Endothelial cell (in vitro differentiated cells): ENCODE measurements at regions not wholly inside any gene's neighbourhood (a gene's known extent, or its start where the extent isn't known, plus 50 kb on each side); places are given as distances from the start of the nearest gene placed in this dataset.

Source experiments
- DNase-seq: peaks from one replicate; pipeline ENCODE4 v3.0.0; 2021; ENCODE audit warnings: low spot score
- H3K27ac Mint-ChIP-seq: one replicate; pipeline ENCODE4 v1.8.0; 2021; ENCODE audit warnings: mixed read lengths, inconsistent platforms; ENCODE audit not compliant: unreplicated experiment
- H3K27me3 Mint-ChIP-seq: one replicate; pipeline ENCODE4 v1.8.0; 2021; ENCODE audit warnings: mild to moderate bottlenecking, moderate library complexity, mixed read lengths, inconsistent platforms; ENCODE audit not compliant: unreplicated experiment
- H3K36me3 Mint-ChIP-seq: one replicate; pipeline ENCODE4 v1.8.0; 2021; ENCODE audit warnings: mild to moderate bottlenecking, low read depth, mixed read lengths, inconsistent platforms; ENCODE audit not compliant: unreplicated experiment
- H3K4me1 Mint-ChIP-seq: one replicate; pipeline ENCODE4 v1.8.0; 2021; ENCODE audit warnings: mild to moderate bottlenecking, mixed read lengths, inconsistent platforms; ENCODE audit not compliant: unreplicated experiment
- H3K4me3 Mint-ChIP-seq: one replicate; pipeline ENCODE4 v1.8.0; 2021; ENCODE audit warnings: mild to moderate bottlenecking, mixed read lengths, inconsistent platforms; ENCODE audit not compliant: unreplicated experiment
- H3K9me3 Mint-ChIP-seq: one replicate; pipeline ENCODE4 v1.8.0; 2021; ENCODE audit warnings: mixed read lengths, inconsistent platforms; ENCODE audit not compliant: unreplicated experiment
- TF ChIP-seq, protein P1 (sequence below): fragments of 200-600 bp; sonication (generic); IDR thresholded peaks from one replicate; pipeline ENCODE4 v1.5.0; 2021; ENCODE audit warnings: antibody characterized with exemption; ENCODE audit not compliant: unreplicated experiment

DNA sequence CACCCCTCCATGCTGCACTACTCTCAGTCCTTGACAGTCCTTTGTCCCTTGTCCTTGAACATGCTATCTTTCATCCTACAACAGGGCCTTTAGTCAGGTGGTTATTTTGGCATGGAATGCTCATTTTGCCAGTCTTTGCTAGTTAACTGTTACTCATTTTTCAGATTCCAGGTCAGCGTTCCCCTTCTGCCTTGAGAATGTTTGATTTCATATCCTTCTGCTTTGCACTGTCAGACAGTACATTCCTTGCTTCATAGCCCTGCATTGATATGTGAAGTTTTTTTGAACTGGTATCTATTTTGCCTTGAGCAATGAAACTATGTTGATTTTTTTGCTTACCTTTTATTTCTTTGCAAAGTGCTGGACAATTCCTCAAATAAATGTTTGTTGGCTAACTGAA, 638.2 kb upstream of the SEMA6A start:
- Mint-ChIP-seq H3K36me3 (peaks cover 3% of the 10 kb centered on the region), H3K27me3 (peaks cover 2% of the 10 kb centered on the region), H3K9me3 (no peaks in the 10 kb centered on the region), H3K4me3 (no peak overlapping the region), H3K4me1 (no peaks in the 10 kb centered on the region), H3K27ac (no peak overlapping the region)
- DNase-seq, result no peak
- TF ChIP-seq, protein P1, sequence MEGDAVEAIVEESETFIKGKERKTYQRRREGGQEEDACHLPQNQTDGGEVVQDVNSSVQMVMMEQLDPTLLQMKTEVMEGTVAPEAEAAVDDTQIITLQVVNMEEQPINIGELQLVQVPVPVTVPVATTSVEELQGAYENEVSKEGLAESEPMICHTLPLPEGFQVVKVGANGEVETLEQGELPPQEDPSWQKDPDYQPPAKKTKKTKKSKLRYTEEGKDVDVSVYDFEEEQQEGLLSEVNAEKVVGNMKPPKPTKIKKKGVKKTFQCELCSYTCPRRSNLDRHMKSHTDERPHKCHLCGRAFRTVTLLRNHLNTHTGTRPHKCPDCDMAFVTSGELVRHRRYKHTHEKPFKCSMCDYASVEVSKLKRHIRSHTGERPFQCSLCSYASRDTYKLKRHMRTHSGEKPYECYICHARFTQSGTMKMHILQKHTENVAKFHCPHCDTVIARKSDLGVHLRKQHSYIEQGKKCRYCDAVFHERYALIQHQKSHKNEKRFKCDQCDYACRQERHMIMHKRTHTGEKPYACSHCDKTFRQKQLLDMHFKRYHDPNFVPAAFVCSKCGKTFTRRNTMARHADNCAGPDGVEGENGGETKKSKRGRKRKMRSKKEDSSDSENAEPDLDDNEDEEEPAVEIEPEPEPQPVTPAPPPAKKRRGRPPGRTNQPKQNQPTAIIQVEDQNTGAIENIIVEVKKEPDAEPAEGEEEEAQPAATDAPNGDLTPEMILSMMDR, result no peak

DNA sequence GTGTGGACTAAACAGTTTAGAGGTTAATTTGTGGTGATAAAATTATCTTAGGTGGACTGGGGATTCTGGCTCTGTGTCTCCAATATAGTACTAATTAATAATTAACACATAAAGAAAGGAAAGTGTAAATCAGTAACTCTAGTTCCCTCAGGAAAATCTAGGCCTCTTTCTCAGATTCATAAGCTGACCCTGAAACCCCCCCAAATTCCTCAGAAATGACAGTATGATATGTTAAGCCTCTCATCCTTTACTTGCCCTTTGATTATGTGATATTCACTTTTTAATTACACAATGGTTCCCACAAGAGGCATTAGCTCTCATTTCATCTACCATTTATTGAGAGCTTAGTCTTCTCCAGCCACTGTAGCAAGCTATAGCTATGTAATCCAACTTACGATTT, 636.2 kb upstream of the SEMA6A start:
- Mint-ChIP-seq H3K36me3 (peaks cover 3% of the 10 kb centered on the region), H3K4me1 (no peaks in the 10 kb centered on the region), H3K27me3 (peaks cover 2% of the 10 kb centered on the region), H3K9me3 (no peaks in the 10 kb centered on the region), H3K4me3 (no peak overlapping the region), H3K27ac (no peak overlapping the region)
- no peak for DNase-seq
- TF ChIP-seq, protein P1, result no peak

DNA sequence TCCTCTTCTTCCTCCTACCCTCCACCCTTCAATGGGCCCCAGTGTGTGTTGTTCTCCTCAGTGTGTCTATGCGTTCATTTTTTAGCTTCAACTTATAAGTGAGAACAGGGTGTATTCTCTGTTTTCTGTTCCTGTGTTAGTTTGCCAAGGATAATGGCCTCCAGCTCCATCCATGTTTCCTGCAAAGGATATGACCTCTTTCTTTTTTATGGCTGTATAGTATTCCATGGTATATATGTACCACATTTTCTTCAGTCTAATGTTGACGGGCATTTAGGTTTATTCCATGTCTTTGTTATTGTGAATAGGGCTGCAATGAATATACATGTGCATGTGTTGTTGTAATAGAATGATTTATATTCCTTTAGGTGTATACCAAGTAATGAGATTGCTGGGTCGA, 634.9 kb upstream of the SEMA6A start:
- no peaks in the 10 kb centered on the region for H3K9me3 Mint-ChIP-seq
- H3K36me3 Mint-ChIP-seq, result peaks cover 3% of the 10 kb centered on the region
- H3K4me1 Mint-ChIP-seq, result no peaks in the 10 kb centered on the region
- no peak overlapping the region for H3K27ac Mint-ChIP-seq
- no peak for DNase-seq
- H3K27me3 Mint-ChIP-seq, result peaks cover 2% of the 10 kb centered on the region
- TF ChIP-seq, protein P1, result no peak
- H3K4me3 Mint-ChIP-seq, result no peak overlapping the region

DNA sequence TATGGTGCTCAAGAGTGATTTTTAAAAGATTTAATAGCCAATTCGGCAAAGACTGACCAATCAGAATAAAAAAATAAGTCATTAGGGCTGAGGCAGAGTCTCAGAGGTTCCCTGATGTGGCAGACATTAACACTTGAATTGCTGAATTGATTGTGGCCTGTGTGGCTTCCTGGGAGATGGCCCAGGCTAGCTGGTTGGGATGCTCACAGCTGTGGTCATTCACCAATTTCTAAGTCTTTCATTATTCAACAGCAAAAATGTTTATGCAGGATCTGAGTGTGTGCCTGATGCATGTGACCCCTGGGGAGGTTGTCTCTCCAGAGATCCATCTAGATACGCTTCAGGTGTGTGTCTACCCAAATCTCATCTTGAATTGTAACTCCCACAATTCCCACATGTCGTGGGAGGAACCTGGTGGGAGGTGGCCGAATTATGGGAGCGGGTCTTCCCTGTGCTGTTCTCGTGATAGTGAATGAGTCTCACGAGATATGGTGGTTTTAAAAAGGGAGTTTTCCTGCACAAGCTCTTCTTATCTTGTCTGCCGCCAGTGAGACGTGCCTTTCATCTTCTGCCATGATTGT, 632.6 kb upstream of the SEMA6A start:
- H3K4me3 Mint-ChIP-seq, result no peak overlapping the region
- H3K27ac Mint-ChIP-seq, result no peak overlapping the region
- H3K27me3 Mint-ChIP-seq, result peaks cover 2% of the 10 kb centered on the region
- TF ChIP-seq, protein P1, result no peak
- H3K9me3 Mint-ChIP-seq, result no peaks in the 10 kb centered on the region
- H3K36me3 Mint-ChIP-seq, result peaks cover 3% of the 10 kb centered on the region
- H3K4me1 Mint-ChIP-seq, result no peaks in the 10 kb centered on the region
- no peak for DNase-seq

DNA sequence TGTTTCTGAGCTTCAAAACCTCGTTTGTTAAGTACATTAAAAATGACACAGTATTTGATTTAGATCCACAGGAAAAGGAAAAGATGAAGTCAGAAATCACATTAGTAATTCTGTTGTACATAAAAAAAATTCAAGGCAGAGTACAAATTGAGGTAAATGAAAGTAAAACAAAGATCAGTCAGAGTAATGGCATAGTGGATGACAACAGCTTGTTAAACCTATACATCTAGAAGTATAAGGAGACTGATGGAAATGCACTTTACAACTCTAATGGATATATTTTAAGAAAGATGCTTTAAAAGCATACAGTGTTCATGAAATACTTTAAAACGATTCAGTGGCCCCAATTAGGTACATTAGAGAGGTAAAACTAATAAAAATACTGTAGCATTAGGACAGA, 631.3 kb upstream of the SEMA6A start:
- Mint-ChIP-seq H3K27ac (no peak overlapping the region), H3K9me3 (no peaks in the 10 kb centered on the region), H3K27me3 (peaks cover 2% of the 10 kb centered on the region), H3K36me3 (peaks cover 3% of the 10 kb centered on the region), H3K4me1 (no peaks in the 10 kb centered on the region), H3K4me3 (no peak overlapping the region)
- no peak for DNase-seq
- TF ChIP-seq, protein P1, result no peak
